ENCODE measurements at regions not wholly inside any gene's neighbourhood (a gene's known extent, or its start where the extent isn't known, plus 50 kb on each side); places are given as distances from the start of the nearest gene placed in this dataset.
"Not testable (repeated sequence)": the region's sequence is repeated elsewhere in the genome, so short reads cannot be mapped to it uniquely, and the experiment has no call there.

GRCh38 chr5:60546207-60546606, 153.8 kb downstream of the DEPDC1B start:
- no peak for DNase-seq

GRCh38 chr5:60545551-60545950, 154.4 kb downstream of the DEPDC1B start:
- no peak for DNase-seq

- DNase-seq, result no peak
These were observed 155.8 kb downstream of the DEPDC1B start for GRCh38 chr5:60544142-60544541.

GRCh38 chr5:60541980-60542379, 158.0 kb downstream of the DEPDC1B start:
- DNase-seq, result no peak

GRCh38 chr5:60540856-60541805, 158.8 kb downstream of the DEPDC1B start:
- DNase-seq, result no peak

GRCh38 chr5:60538955-60539866, 160.8 kb downstream of the DEPDC1B start:
- no peak for DNase-seq

GRCh38 chr5:60538426-60538825, 161.5 kb downstream of the DEPDC1B start:
- no peak for DNase-seq

GRCh38 chr5:60535951-60536350, 164.0 kb downstream of the DEPDC1B start:
- DNase-seq, result no peak

GRCh38 chr5:60535198-60535597, 164.8 kb downstream of the DEPDC1B start:
- no peak for DNase-seq

- DNase-seq, result no peak
These were observed 166.2 kb downstream of the DEPDC1B start for GRCh38 chr5:60533789-60534188.

- not testable (repeated sequence) for DNase-seq
These were observed 167.2 kb downstream of the DEPDC1B start for GRCh38 chr5:60532796-60533195.

GRCh38 chr5:60530144-60530848, 169.7 kb downstream of the DEPDC1B start:
- DNase-seq, result not testable (repeated sequence)

- DNase-seq, result no peak
These were observed 171.0 kb downstream of the DEPDC1B start for GRCh38 chr5:60529001-60529400.

- DNase-seq, result no peak
These were observed 172.9 kb downstream of the DEPDC1B start for GRCh38 chr5:60527072-60527471.

GRCh38 chr5:60526336-60526875, 173.6 kb downstream of the DEPDC1B start:
- no peak for DNase-seq

GRCh38 chr5:60522292-60522905, 177.6 kb downstream of the DEPDC1B start:
- no peak for DNase-seq

- DNase-seq, result no peak
These were observed 178.3 kb downstream of the DEPDC1B start for GRCh38 chr5:60521376-60522291.

- DNase-seq, result no peak
These were observed 179.3 kb downstream of the DEPDC1B start for GRCh38 chr5:60520451-60521227.

GRCh38 chr5:60519372-60519771, 180.6 kb downstream of the DEPDC1B start:
- DNase-seq, result no peak

- no peak for DNase-seq
These were observed 182.1 kb downstream of the DEPDC1B start for GRCh38 chr5:60517850-60518249.

All from NCI-H446 treated with DMSO at 0.1 percent for 48 hours (cell line).